Caco-2 (cell line): ENCODE measurements at regions not wholly inside any gene's neighbourhood (a gene's known extent, or its start where the extent isn't known, plus 50 kb on each side); places are given as distances from the start of the nearest gene placed in this dataset.

Source experiments
- BruUV-seq: library from RNA; stranded (reverse); fragments of 400-500 nt; replicated peaks from 2 replicates; lab custom pipeline; 2021; lab: Mats Ljungman, UMichigan
- CTCF ChIA-PET: fragments of 300-600 bp; sonication (Branson Sonifier 250); formaldehyde crosslinking; loops from one replicate; lab custom pipeline; 2022; ENCODE audit warnings: antibody characterized with exemption; lab: Charles Lee
- POLR2A ChIA-PET: fragments of 300-600 bp; sonication (Branson Sonifier 250); formaldehyde crosslinking; loops from one replicate; lab custom pipeline; 2022; ENCODE audit warnings: antibody characterized with exemption; lab: Charles Lee
- DNase-seq, 2 experiments: peaks; one replicate each; pipeline versions ENCODE4 v3.0.0 to v3.0.0-alpha.2; 2020 to 2022
- H3K27me3 ChIP-seq: replicated peaks from 2 replicates; pipeline ENCODE4 v1.6.0; 2011; ENCODE audit warnings: low read length; ENCODE audit not compliant: control insufficient read depth, insufficient read depth
- H3K36me3 ChIP-seq: 2 replicates; pipeline ENCODE4 v1.5.1; 2011; ENCODE audit warnings: low read length; ENCODE audit not compliant: control insufficient read depth, insufficient read depth
- H3K4me1 ChIP-seq: fragments of 250-450 bp; sonication (Bioruptor Pico); 2 replicates; pipeline ENCODE4 v1.5.1; 2020; ENCODE audit warnings: mild to moderate bottlenecking
- H3K4me3 ChIP-seq: 2 replicates; pipeline ENCODE4 v1.5.1; 2011; ENCODE audit warnings: low read depth, mild to moderate bottlenecking, control low read depth, low read length
- H3K9me3 ChIP-seq: fragments of 250-450 bp; sonication (Bioruptor Pico); 2 replicates; pipeline ENCODE4 v1.5.1; 2020; ENCODE audit warnings: mild to moderate bottlenecking, moderate library complexity
- H3K27ac Mint-ChIP-seq: one replicate; pipeline ENCODE4 v1.8.0; 2022; ENCODE audit warnings: mixed read lengths; ENCODE audit not compliant: unreplicated experiment
- H3K27me3 Mint-ChIP-seq: one replicate; pipeline ENCODE4 v1.8.0; 2022; ENCODE audit warnings: mixed read lengths; ENCODE audit not compliant: insufficient read depth, unreplicated experiment
- H3K36me3 Mint-ChIP-seq: one replicate; pipeline ENCODE4 v1.8.0; 2022; ENCODE audit warnings: mild to moderate bottlenecking, mixed read lengths; ENCODE audit not compliant: insufficient read depth, unreplicated experiment
- H3K4me1 Mint-ChIP-seq: one replicate; pipeline ENCODE4 v1.8.0; 2022; ENCODE audit warnings: low read depth, mixed read lengths; ENCODE audit not compliant: unreplicated experiment
- H3K4me3 Mint-ChIP-seq: one replicate; pipeline ENCODE4 v1.8.0; 2022; ENCODE audit warnings: mild to moderate bottlenecking, moderate library complexity, mixed read lengths; ENCODE audit not compliant: unreplicated experiment
- H3K9me3 Mint-ChIP-seq: one replicate; pipeline ENCODE4 v1.8.0; 2022; ENCODE audit warnings: mixed read lengths; ENCODE audit not compliant: unreplicated experiment
- CTCF ChIP-seq, 2 experiments: fragments of 200-600 bp in 1 of 2; IDR thresholded peaks; 1 replicate in 1 of 2; 2 replicates in 1 of 2; pipeline versions ENCODE4 v1.5.1 to v1.8.0; 2011 to 2022; ENCODE audit warnings: antibody characterized with exemption in 1 of 2, control low read depth in 1 of 2, inconsistent platforms in 1 of 2, low read depth in 1 of 2, low read length in 1 of 2, mild to moderate bottlenecking in 1 of 2, moderate library complexity in 1 of 2; ENCODE audit not compliant: insufficient read depth in 1 of 2, severe bottlenecking in 1 of 2, unreplicated experiment in 1 of 2
- intact Hi-C: fragments of 100-400 bp; cut with micrococcal nuclease; formaldehyde crosslinking; loops from one replicate; pipeline ENCODE4 v1.10.0; 2022; ENCODE audit not compliant: unreplicated experiment

GRCh38 chr7:41418337-41418736 is 284.6 kb downstream of the INHBA start:
- H3K4me1 Mint-ChIP-seq, result no peaks in the 10 kb centered on the region
- Histone ChIP-seq H3K9me3 (0 out of 2 replicates have a peak, but pooled peaks cover 3% of the 10 kb centered on the region), H3K27me3 (no peaks in the 10 kb centered on the region), H3K36me3 (no peaks in the 10 kb centered on the region), H3K4me3 (no peak overlapping the region), H3K4me1 (no peaks in the 10 kb centered on the region)
- no peak for TF ChIP-seq CTCF (IDR thresholded peaks at IDR 0.05; ENCODE audit: insufficient read depth in 1 of 2, low read depth in 1 of 2, low read length in 1 of 2, severe bottlenecking in 1 of 2, unreplicated experiment in 1 of 2)
- ChIA-PET POLR2A (no interaction called here), CTCF (no interaction called here)
- no peak for DNase-seq
- no peaks in the 10 kb centered on the region for H3K27me3 Mint-ChIP-seq
- peaks cover 4% of the 10 kb centered on the region for H3K9me3 Mint-ChIP-seq
- H3K27ac Mint-ChIP-seq, result no peak overlapping the region
- no TSS peak for BruUV-seq
- H3K36me3 Mint-ChIP-seq, result no peaks in the 10 kb centered on the region
- intact Hi-C loops, result no loop called here
- H3K4me3 Mint-ChIP-seq, result no peak overlapping the region

GRCh38 chr7:41416208-41416595 is 286.7 kb downstream of the INHBA start:
- Mint-ChIP-seq H3K36me3 (no peaks in the 10 kb centered on the region), H3K27me3 (no peaks in the 10 kb centered on the region), H3K4me1 (peaks cover 7% of the 10 kb centered on the region), H3K4me3 (no peak overlapping the region), H3K27ac (no peak overlapping the region), H3K9me3 (peaks cover 25% of the 10 kb centered on the region)
- Histone ChIP-seq H3K4me1 (no peaks in the 10 kb centered on the region), H3K27me3 (no peaks in the 10 kb centered on the region), H3K36me3 (no peaks in the 10 kb centered on the region), H3K4me3 (no peak overlapping the region), H3K9me3 (0 out of 2 replicates have a peak, but pooled peaks cover 3% of the 10 kb centered on the region)
- ChIA-PET CTCF (no interaction called here), POLR2A (no interaction called here)
- TF ChIP-seq CTCF (IDR thresholded peaks at IDR 0.05; ENCODE audit: insufficient read depth in 1 of 2, low read depth in 1 of 2, low read length in 1 of 2, severe bottlenecking in 1 of 2, unreplicated experiment in 1 of 2), result no peak
- no TSS peak for BruUV-seq
- no peak for DNase-seq
- intact Hi-C loops, result no loop called here

GRCh38 chr7:41415471-41416207 is 287.3 kb downstream of the INHBA start:
- DNase-seq, result no peak
- no peak for TF ChIP-seq CTCF (IDR thresholded peaks at IDR 0.05; ENCODE audit: insufficient read depth in 1 of 2, low read depth in 1 of 2, low read length in 1 of 2, severe bottlenecking in 1 of 2, unreplicated experiment in 1 of 2)
- H3K4me1 ChIP-seq, result no peaks in the 10 kb centered on the region
- ChIA-PET POLR2A (no interaction called here), CTCF (no interaction called here)
- intact Hi-C loops, result no loop called here
- peaks cover 26% of the 10 kb centered on the region for H3K9me3 Mint-ChIP-seq
- no TSS peak for BruUV-seq
- H3K9me3 ChIP-seq, result 0 out of 2 replicates have a peak, but pooled peaks cover 3% of the 10 kb centered on the region
- no peak overlapping the region for H3K4me3 ChIP-seq
- H3K36me3 Mint-ChIP-seq, result no peaks in the 10 kb centered on the region
- no peak overlapping the region for H3K27ac Mint-ChIP-seq
- no peak overlapping the region for H3K4me3 Mint-ChIP-seq
- H3K4me1 Mint-ChIP-seq, result peaks cover 7% of the 10 kb centered on the region
- no peaks in the 10 kb centered on the region for H3K36me3 ChIP-seq
- no peaks in the 10 kb centered on the region for H3K27me3 ChIP-seq
- H3K27me3 Mint-ChIP-seq, result no peaks in the 10 kb centered on the region
